Breast epithelium (tissue), 3 donors: ENCODE measurements at regions not wholly inside any gene's neighbourhood (a gene's known extent, or its start where the extent isn't known, plus 50 kb on each side); places are given as distances from the start of the nearest gene placed in this dataset.

Experiments used
- POLR2A ChIP-seq: fragments of 450-650 bp; IDR thresholded peaks from one replicate; pipeline ENCODE4 v1.6.1; 2016; ENCODE audit warnings: antibody characterized with exemption, mild to moderate bottlenecking, moderate library complexity
- TF ChIP-seq, protein P1 (sequence below), 3 donors: fragments of 450-650 bp; IDR thresholded peaks; one replicate each; pipeline ENCODE4 v1.5.1; 2016 to 2017; ENCODE audit warnings: antibody characterized with exemption in 3 of 3, mild to moderate bottlenecking in 3 of 3, moderate library complexity in 3 of 3

DNA sequence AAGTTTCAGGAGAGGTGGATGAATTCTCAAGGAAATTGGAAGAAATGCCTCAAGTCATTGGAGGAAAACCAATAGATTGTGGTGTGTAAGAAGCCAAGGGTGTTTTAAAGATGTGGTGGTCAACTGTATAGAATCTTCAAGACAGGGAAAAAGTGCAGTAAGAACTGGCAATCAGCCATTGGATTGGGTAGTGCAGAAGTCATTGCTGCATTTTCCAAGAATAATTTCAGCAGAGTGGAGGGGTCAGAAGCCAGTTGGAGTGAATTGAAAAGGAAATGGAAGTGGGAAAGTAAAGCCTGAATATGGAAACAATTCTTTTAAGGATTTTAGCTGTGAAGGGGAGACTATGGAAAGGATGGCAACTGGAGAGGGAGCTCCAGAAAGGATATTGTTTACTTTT lies 128.2 kb upstream of the TMEM170B start:
- TF ChIP-seq, protein P1, sequence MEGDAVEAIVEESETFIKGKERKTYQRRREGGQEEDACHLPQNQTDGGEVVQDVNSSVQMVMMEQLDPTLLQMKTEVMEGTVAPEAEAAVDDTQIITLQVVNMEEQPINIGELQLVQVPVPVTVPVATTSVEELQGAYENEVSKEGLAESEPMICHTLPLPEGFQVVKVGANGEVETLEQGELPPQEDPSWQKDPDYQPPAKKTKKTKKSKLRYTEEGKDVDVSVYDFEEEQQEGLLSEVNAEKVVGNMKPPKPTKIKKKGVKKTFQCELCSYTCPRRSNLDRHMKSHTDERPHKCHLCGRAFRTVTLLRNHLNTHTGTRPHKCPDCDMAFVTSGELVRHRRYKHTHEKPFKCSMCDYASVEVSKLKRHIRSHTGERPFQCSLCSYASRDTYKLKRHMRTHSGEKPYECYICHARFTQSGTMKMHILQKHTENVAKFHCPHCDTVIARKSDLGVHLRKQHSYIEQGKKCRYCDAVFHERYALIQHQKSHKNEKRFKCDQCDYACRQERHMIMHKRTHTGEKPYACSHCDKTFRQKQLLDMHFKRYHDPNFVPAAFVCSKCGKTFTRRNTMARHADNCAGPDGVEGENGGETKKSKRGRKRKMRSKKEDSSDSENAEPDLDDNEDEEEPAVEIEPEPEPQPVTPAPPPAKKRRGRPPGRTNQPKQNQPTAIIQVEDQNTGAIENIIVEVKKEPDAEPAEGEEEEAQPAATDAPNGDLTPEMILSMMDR (IDR thresholded peaks at IDR 0.05), result no peak
- TF ChIP-seq POLR2A, result no peak
